ENCODE measurements at regions not wholly inside any gene's neighbourhood (a gene's known extent, or its start where the extent isn't known, plus 50 kb on each side); places are given as distances from the start of the nearest gene placed in this dataset.

GRCh38 chr10:33532901-33533300, 198.4 kb upstream of the NRP1 start:
- no peak overlapping the region for H3K4me3 ChIP-seq (ENCODE audit: low read length)
- no peak for DNase-seq (ENCODE audit: low read depth)
- TF ChIP-seq CTCF (conservative IDR thresholded peaks at IDR 0.05; ENCODE audit: low read depth, low read length), result no peak

GRCh38 chr10:33529234-33529633, 194.8 kb upstream of the NRP1 start:
- TF ChIP-seq CTCF (conservative IDR thresholded peaks at IDR 0.05; ENCODE audit: low read depth, low read length), result no peak
- no peak for DNase-seq (ENCODE audit: low read depth)
- no peak overlapping the region for H3K4me3 ChIP-seq (ENCODE audit: low read length)

- H3K4me3 ChIP-seq (ENCODE audit: low read length), result no peak overlapping the region
- TF ChIP-seq CTCF (conservative IDR thresholded peaks at IDR 0.05; ENCODE audit: low read depth, low read length), result no peak
- no peak for DNase-seq (ENCODE audit: low read depth)
Measured at GRCh38 chr10:33524966-33525365, 190.5 kb upstream of the NRP1 start.

- no peak overlapping the region for H3K4me3 ChIP-seq (ENCODE audit: low read length)
- no peak for TF ChIP-seq CTCF (conservative IDR thresholded peaks at IDR 0.05; ENCODE audit: low read depth, low read length)
- no peak for DNase-seq (ENCODE audit: low read depth)
Measured at GRCh38 chr10:33524041-33524440, 189.6 kb upstream of the NRP1 start.

- no peak overlapping the region for H3K4me3 ChIP-seq (ENCODE audit: low read length)
- no peak for TF ChIP-seq CTCF (conservative IDR thresholded peaks at IDR 0.05; ENCODE audit: low read depth, low read length)
- no peak for DNase-seq (ENCODE audit: low read depth)
Measured at GRCh38 chr10:33523236-33523792, 188.8 kb upstream of the NRP1 start.

- no peak for DNase-seq (ENCODE audit: low read depth)
- TF ChIP-seq CTCF (conservative IDR thresholded peaks at IDR 0.05; ENCODE audit: low read depth, low read length), result no peak
Measured at GRCh38 chr10:33521904-33522303, 187.4 kb upstream of the NRP1 start.

GRCh38 chr10:33521062-33521461, 186.6 kb upstream of the NRP1 start:
- no peak for TF ChIP-seq CTCF (conservative IDR thresholded peaks at IDR 0.05; ENCODE audit: low read depth, low read length)
- no peak for DNase-seq (ENCODE audit: low read depth)
- no peak overlapping the region for H3K4me3 ChIP-seq (ENCODE audit: low read length)

More at GRCh38 chr10:33521904-33522303, 187.4 kb upstream of the NRP1 start:
- H3K4me3 ChIP-seq (ENCODE audit: low read length), result no peak overlapping the region
